Germinal center (tissue), 1 donor: ENCODE measurements at regions not wholly inside any gene's neighbourhood (a gene's known extent, or its start where the extent isn't known, plus 50 kb on each side); places are given as distances from the start of the nearest gene placed in this dataset.
"Not testable (repeated sequence)": the region's sequence is repeated elsewhere in the genome, so short reads cannot be mapped to it uniquely, and the experiment has no call there.

Source experiments
- DNase-seq: peaks from one replicate; pipeline ENCODE4 v3.0.0; 2012; ENCODE audit warnings: mixed read lengths, low spot score

GRCh38 chr18:56316727-56317126, 321.7 kb downstream of the TXNL1 start:
- DNase-seq: no peak

- no peak for DNase-seq
Measured at GRCh38 chr18:56315363-56315762, 323.0 kb downstream of the TXNL1 start.

- no peak for DNase-seq
Measured at GRCh38 chr18:56314396-56314795, 324.0 kb downstream of the TXNL1 start.

GRCh38 chr18:56312551-56313335, 325.6 kb downstream of the TXNL1 start:
- no peak for DNase-seq

- no peak for DNase-seq
Measured at GRCh38 chr18:56309104-56309503, 329.3 kb downstream of the TXNL1 start.

- DNase-seq: no peak
Measured at GRCh38 chr18:56307354-56308170, 330.8 kb downstream of the TXNL1 start.

- no peak for DNase-seq
Measured at GRCh38 chr18:56306797-56307196, 331.6 kb downstream of the TXNL1 start.

- no peak for DNase-seq
Measured at GRCh38 chr18:56305583-56305982, 332.8 kb downstream of the TXNL1 start.

GRCh38 chr18:56302156-56302555, 336.2 kb downstream of the TXNL1 start:
- DNase-seq: no peak

GRCh38 chr18:56299740-56300139, 338.7 kb downstream of the TXNL1 start:
- DNase-seq: no peak

- DNase-seq: no peak
Measured at GRCh38 chr18:56298935-56299334, 339.5 kb downstream of the TXNL1 start.

GRCh38 chr18:56296381-56296780, 342.0 kb downstream of the TXNL1 start:
- DNase-seq: no peak

- DNase-seq: no peak
Measured at GRCh38 chr18:56294484-56295183, 343.8 kb downstream of the TXNL1 start.

GRCh38 chr18:56291294-56291693, 347.1 kb downstream of the TXNL1 start:
- no peak for DNase-seq

GRCh38 chr18:56289381-56289780, 349.0 kb downstream of the TXNL1 start:
- DNase-seq: no peak

- no peak for DNase-seq
Measured at GRCh38 chr18:56286775-56287325, 351.5 kb downstream of the TXNL1 start.

- no peak for DNase-seq
Measured at GRCh38 chr18:56285387-56286065, 352.9 kb downstream of the TXNL1 start.

- DNase-seq: no peak
Measured at GRCh38 chr18:56284319-56284718, 354.1 kb downstream of the TXNL1 start.

GRCh38 chr18:56283316-56283715, 355.1 kb downstream of the TXNL1 start:
- no peak for DNase-seq

GRCh38 chr18:56282234-56283104, 355.9 kb downstream of the TXNL1 start:
- no peak for DNase-seq

GRCh38 chr18:56279816-56280215, 358.6 kb downstream of the TXNL1 start:
- not testable (repeated sequence) for DNase-seq
